Activated T-cell treated with anti-CD3 and anti-CD28 coated beads, Interleukin-2, amount 50 U/mL, for 4 hours (primary cell): ENCODE measurements at regions not wholly inside any gene's neighbourhood (a gene's known extent, or its start where the extent isn't known, plus 50 kb on each side); places are given as distances from the start of the nearest gene placed in this dataset.
A peak's percentile ranks its signal among the peaks of the same experiment; 100 is the strongest.
"Not testable (repeated sequence)": the region's sequence is repeated elsewhere in the genome, so short reads cannot be mapped to it uniquely, and the experiment has no call there.

Experiments
- ATAC-seq, 2 donors: fragments of 200-7000 bp; cut with Tn5 transposase; one replicate each; pipeline ENCODE4 v1.10.0; 2021
- DNase-seq: peaks from one replicate; pipeline ENCODE4 v3.0.0-alpha.2; 2020
- H3K27me3 Mint-ChIP-seq: one replicate; pipeline ENCODE4 v1.8.0; 2021; ENCODE audit warnings: low read depth, mixed read lengths
- H3K36me3 Mint-ChIP-seq: one replicate; pipeline ENCODE4 v1.8.0; 2022; ENCODE audit warnings: mixed read lengths; ENCODE audit not compliant: insufficient read depth
- H3K4me1 Mint-ChIP-seq: one replicate; pipeline ENCODE4 v1.8.0; 2021; ENCODE audit warnings: low read depth, mixed read lengths
- H3K4me3 Mint-ChIP-seq: one replicate; pipeline ENCODE4 v1.8.0; 2021; ENCODE audit warnings: mild to moderate bottlenecking, moderate library complexity, mixed read lengths
- H3K9me3 Mint-ChIP-seq: one replicate; pipeline ENCODE4 v1.8.0; 2021; ENCODE audit warnings: mixed read lengths

- Mint-ChIP-seq H3K36me3 (no peaks in the 10 kb centered on the region), H3K27me3 (peaks cover 17% of the 10 kb centered on the region), H3K9me3 (no peaks in the 10 kb centered on the region), H3K4me3 (no peak overlapping the region), H3K4me1 (no peaks in the 10 kb centered on the region)
- ATAC-seq (no peak), DNase-seq (no peak)
Observed at GRCh38 chr7:112962815-112963214, 123.8 kb downstream of the GPR85 start.

- Mint-ChIP-seq H3K4me1 (no peaks in the 10 kb centered on the region), H3K9me3 (no peaks in the 10 kb centered on the region), H3K4me3 (no peak overlapping the region), H3K27me3 (peaks cover 22% of the 10 kb centered on the region), H3K36me3 (no peaks in the 10 kb centered on the region)
- ATAC-seq (no peak), DNase-seq (no peak)
Observed at GRCh38 chr7:112959276-112959675, 127.4 kb downstream of the GPR85 start.

- peaks cover 21% of the 10 kb centered on the region for H3K27me3 Mint-ChIP-seq
- H3K4me3 Mint-ChIP-seq, result no peak overlapping the region
- no peaks in the 10 kb centered on the region for H3K36me3 Mint-ChIP-seq
- no peaks in the 10 kb centered on the region for H3K9me3 Mint-ChIP-seq
- ATAC-seq, result no peak
- no peaks in the 10 kb centered on the region for H3K4me1 Mint-ChIP-seq
- no peak for DNase-seq
Observed at GRCh38 chr7:112958775-112959174, 127.9 kb downstream of the GPR85 start.

GRCh38 chr7:112957901-112958300 is 128.7 kb downstream of the GPR85 start:
- peaks cover 16% of the 10 kb centered on the region for H3K27me3 Mint-ChIP-seq
- no peaks in the 10 kb centered on the region for H3K4me1 Mint-ChIP-seq
- no peak overlapping the region for H3K4me3 Mint-ChIP-seq
- no peaks in the 10 kb centered on the region for H3K36me3 Mint-ChIP-seq
- no peak for DNase-seq
- ATAC-seq, result no peak
- H3K9me3 Mint-ChIP-seq, result no peaks in the 10 kb centered on the region

- peaks cover 30% of the 10 kb centered on the region for H3K27me3 Mint-ChIP-seq
- not testable (repeated sequence) for ATAC-seq, H3K4me3 Mint-ChIP-seq, H3K36me3 Mint-ChIP-seq, H3K4me1 Mint-ChIP-seq, H3K9me3 Mint-ChIP-seq, DNase-seq
Observed at GRCh38 chr7:112953031-112953430, 133.6 kb downstream of the GPR85 start.

- Mint-ChIP-seq H3K4me1 (no peaks in the 10 kb centered on the region), H3K4me3 (no peak overlapping the region), H3K36me3 (no peaks in the 10 kb centered on the region), H3K27me3 (peaks cover 34% of the 10 kb centered on the region), H3K9me3 (no peaks in the 10 kb centered on the region)
- ATAC-seq, result no peak
- no peak for DNase-seq
Observed at GRCh38 chr7:112951070-112951469, 135.6 kb downstream of the GPR85 start.

- not testable (repeated sequence) for ATAC-seq, H3K4me1 Mint-ChIP-seq, DNase-seq, H3K9me3 Mint-ChIP-seq, H3K36me3 Mint-ChIP-seq, H3K4me3 Mint-ChIP-seq
- H3K27me3 Mint-ChIP-seq, result peaks cover 34% of the 10 kb centered on the region
Observed at GRCh38 chr7:112949682-112950081, 136.9 kb downstream of the GPR85 start.

- Mint-ChIP-seq H3K9me3 (no peaks in the 10 kb centered on the region), H3K27me3 (peaks cover 36% of the 10 kb centered on the region), H3K4me1 (no peaks in the 10 kb centered on the region), H3K36me3 (no peaks in the 10 kb centered on the region), H3K4me3 (no peak overlapping the region)
- no peak for DNase-seq
- no peak for ATAC-seq
Observed at GRCh38 chr7:112946350-112946749, 140.3 kb downstream of the GPR85 start.

- no peak for ATAC-seq
- H3K4me1 Mint-ChIP-seq, result peaks cover 8% of the 10 kb centered on the region
- H3K36me3 Mint-ChIP-seq, result no peaks in the 10 kb centered on the region
- peaks cover 28% of the 10 kb centered on the region for H3K27me3 Mint-ChIP-seq
- H3K4me3 Mint-ChIP-seq, result no peak overlapping the region
- no peaks in the 10 kb centered on the region for H3K9me3 Mint-ChIP-seq
- no peak for DNase-seq
Observed at GRCh38 chr7:112945046-112945445, 141.6 kb downstream of the GPR85 start.

GRCh38 chr7:112942981-112943380 is 143.6 kb downstream of the GPR85 start:
- no peak for DNase-seq
- H3K36me3 Mint-ChIP-seq, result no peaks in the 10 kb centered on the region
- no peaks in the 10 kb centered on the region for H3K9me3 Mint-ChIP-seq
- H3K4me3 Mint-ChIP-seq, result no peak overlapping the region
- peaks cover 13% of the 10 kb centered on the region for H3K27me3 Mint-ChIP-seq
- no peak for ATAC-seq
- peaks cover 18% of the 10 kb centered on the region for H3K4me1 Mint-ChIP-seq

- H3K4me3 Mint-ChIP-seq, H3K9me3 Mint-ChIP-seq, H3K36me3 Mint-ChIP-seq, DNase-seq, ATAC-seq: not testable (repeated sequence)
- peaks cover 11% of the 10 kb centered on the region for H3K27me3 Mint-ChIP-seq
- peaks cover 21% of the 10 kb centered on the region for H3K4me1 Mint-ChIP-seq
Observed at GRCh38 chr7:112942125-112942524, 144.5 kb downstream of the GPR85 start.

GRCh38 chr7:112940314-112940732 is 146.3 kb downstream of the GPR85 start:
- Mint-ChIP-seq H3K4me3 (peak overlapping the region; percentile 90), H3K9me3 (no peaks in the 10 kb centered on the region), H3K27me3 (peaks cover 7% of the 10 kb centered on the region), H3K4me1 (peaks cover 33% of the 10 kb centered on the region), H3K36me3 (no peaks in the 10 kb centered on the region)
- peak in 1 of 2 donors; percentile 39 for ATAC-seq
- no peak for DNase-seq

GRCh38 chr7:112939574-112940313 is 146.9 kb downstream of the GPR85 start:
- DNase-seq (peak; percentile 98), ATAC-seq (peak; percentile 98 to 99)
- no peaks in the 10 kb centered on the region for H3K9me3 Mint-ChIP-seq
- peaks cover 38% of the 10 kb centered on the region for H3K4me1 Mint-ChIP-seq
- peaks cover 3% of the 10 kb centered on the region for H3K36me3 Mint-ChIP-seq
- H3K4me3 Mint-ChIP-seq, result peak overlapping the region; percentile 90
- H3K27me3 Mint-ChIP-seq, result peaks cover 4% of the 10 kb centered on the region

GRCh38 chr7:112938863-112939573 is 147.6 kb downstream of the GPR85 start:
- peak; percentile 20 for DNase-seq
- Mint-ChIP-seq H3K36me3 (peaks cover 10% of the 10 kb centered on the region), H3K4me1 (peaks cover 43% of the 10 kb centered on the region), H3K27me3 (peaks cover 4% of the 10 kb centered on the region), H3K9me3 (no peaks in the 10 kb centered on the region), H3K4me3 (peak overlapping the region; percentile 90)
- peak; percentile 9 to 15 for ATAC-seq
